ENCODE measurements at regions not wholly inside any gene's neighbourhood (a gene's known extent, or its start where the extent isn't known, plus 50 kb on each side); places are given as distances from the start of the nearest gene placed in this dataset.

GRCh38 chr2:445896-446295, 158.0 kb upstream of the ALKAL2 start:
- H3K27ac ChIP-seq (ENCODE audit: low read depth, low read length): no peak overlapping the region
- H3K36me3 ChIP-seq (ENCODE audit: control insufficient read depth, insufficient read depth, low read length): no peaks in the 10 kb centered on the region
- H3K4me3 ChIP-seq (ENCODE audit: low read length): no peak overlapping the region
- H3K9me3 ChIP-seq (ENCODE audit: control insufficient read depth, low read length): no peaks in the 10 kb centered on the region
- no peaks in the 10 kb centered on the region for H3K9me3 Mint-ChIP-seq
- DNase-seq: no peak
- no peak for TF ChIP-seq CTCF (conservative IDR thresholded peaks at IDR 0.05)
- H3K27me3 Mint-ChIP-seq (ENCODE audit: insufficient read depth): peaks cover 3% of the 10 kb centered on the region
- peaks cover 14% of the 10 kb centered on the region for H3K4me1 Mint-ChIP-seq
- H3K4me1 ChIP-seq (ENCODE audit: control insufficient read depth, insufficient read depth, low read length): peaks cover 3% of the 10 kb centered on the region
- H3K4me3 Mint-ChIP-seq: no peak overlapping the region
- H3K27me3 ChIP-seq (ENCODE audit: control insufficient read depth, insufficient read depth, low read length, poor library complexity, severe bottlenecking): no peaks in the 10 kb centered on the region
- H3K27ac Mint-ChIP-seq: no peak overlapping the region
- no peak overlapping the region for H3K9ac ChIP-seq (ENCODE audit: extremely low read depth, low read length, poor library complexity, severe bottlenecking)
- 69 to 95% methylated on average over 3 to 6 of the region's 6 CpGs for WGBS, 2 experiments (ENCODE audit: insufficient coverage in 1 of 2, insufficient read length in 1 of 2)
- no peaks in the 10 kb centered on the region for H3K36me3 Mint-ChIP-seq (ENCODE audit: low read depth)

DNA sequence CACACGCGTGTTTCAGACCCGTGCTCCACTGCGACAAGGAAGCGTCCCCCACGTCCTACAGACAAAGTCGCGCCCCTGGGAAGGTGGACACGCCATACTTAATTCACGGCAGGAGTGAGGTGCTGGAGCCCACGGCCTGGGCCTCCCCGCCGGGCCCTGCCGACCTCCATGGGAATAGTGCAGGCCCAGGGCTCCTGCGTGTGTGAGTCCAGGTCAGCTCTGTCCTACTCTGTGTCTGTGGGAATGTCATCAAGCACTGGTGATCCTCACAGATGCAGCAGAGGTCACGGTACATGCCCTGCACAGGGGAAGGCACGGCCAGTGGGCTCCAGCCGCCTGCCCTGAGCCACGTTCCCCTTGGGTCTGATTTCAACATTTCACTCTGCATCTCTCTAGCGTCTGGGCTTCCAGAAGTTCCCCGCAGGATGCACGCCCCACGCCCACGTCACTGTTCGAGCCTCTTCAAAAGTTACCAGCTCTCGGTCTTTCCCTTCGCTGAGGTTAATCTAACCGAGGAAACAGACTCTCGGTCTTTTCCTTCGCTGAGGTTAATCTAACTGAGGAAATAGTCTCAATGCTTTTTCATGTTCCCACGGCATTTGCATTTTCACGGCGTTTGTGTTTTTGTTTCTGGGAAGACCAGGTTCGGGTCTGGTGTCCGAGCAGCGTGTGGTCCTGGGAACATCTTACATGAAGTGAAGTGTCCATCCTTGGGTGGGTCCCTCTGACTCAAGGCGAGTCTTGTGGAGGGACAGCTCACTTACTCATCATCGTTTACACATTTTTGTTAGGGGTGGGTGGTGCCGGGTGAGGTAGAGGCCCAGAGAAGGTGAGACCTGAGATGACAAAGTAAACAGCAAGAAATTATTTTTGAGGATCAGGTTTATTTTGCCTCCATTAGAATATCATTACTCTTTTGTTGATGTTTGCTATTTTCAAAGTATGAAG, 157.3 kb upstream of the ALKAL2 start:
- Histone ChIP-seq H3K27me3 (ENCODE audit: control insufficient read depth, insufficient read depth, low read length, poor library complexity, severe bottlenecking) (no peaks in the 10 kb centered on the region), H3K9me3 (ENCODE audit: control insufficient read depth, low read length) (no peaks in the 10 kb centered on the region), H3K9ac (ENCODE audit: extremely low read depth, low read length, poor library complexity, severe bottlenecking) (no peak overlapping the region), H3K36me3 (ENCODE audit: control insufficient read depth, insufficient read depth, low read length) (no peaks in the 10 kb centered on the region), H3K27ac (ENCODE audit: low read depth, low read length) (no peak overlapping the region), H3K4me1 (ENCODE audit: control insufficient read depth, insufficient read depth, low read length) (peaks cover 3% of the 10 kb centered on the region), H3K4me3 (ENCODE audit: low read length) (no peak overlapping the region)
- no peak overlapping the region for H3K4me3 Mint-ChIP-seq
- H3K4me1 Mint-ChIP-seq: peaks cover 14% of the 10 kb centered on the region
- no peak for DNase-seq
- 93 to 94% methylated on average over 36 to 39 of the region's 39 CpGs for WGBS, 2 experiments (ENCODE audit: insufficient coverage in 1 of 2, insufficient read length in 1 of 2)
- no peak for TF ChIP-seq CTCF (conservative IDR thresholded peaks at IDR 0.05)
- no peaks in the 10 kb centered on the region for H3K9me3 Mint-ChIP-seq
- peaks cover 3% of the 10 kb centered on the region for H3K27me3 Mint-ChIP-seq (ENCODE audit: insufficient read depth)
- H3K36me3 Mint-ChIP-seq (ENCODE audit: low read depth): no peaks in the 10 kb centered on the region
- H3K27ac Mint-ChIP-seq: no peak overlapping the region

DNA sequence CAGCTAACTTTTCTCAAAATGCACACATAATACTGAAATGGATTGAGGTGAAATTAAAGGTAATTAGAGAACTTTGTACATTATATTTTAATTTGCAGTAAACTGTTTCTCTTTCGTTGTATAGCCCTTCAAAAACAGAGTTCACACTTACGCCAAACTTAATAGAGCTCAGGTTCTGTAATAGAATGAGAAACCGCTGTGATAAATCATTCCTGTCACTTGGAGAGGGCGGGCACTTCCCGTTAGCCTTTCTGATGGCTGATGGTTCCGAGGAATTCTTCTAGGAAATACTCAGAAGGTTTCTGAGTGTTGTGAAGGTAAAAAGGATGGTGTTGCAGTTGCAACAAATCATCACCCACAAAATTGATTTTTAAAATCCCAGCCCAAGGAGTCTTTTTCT, 155.8 kb upstream of the ALKAL2 start:
- TF ChIP-seq CTCF (conservative IDR thresholded peaks at IDR 0.05): no peak
- WGBS, 2 experiments (ENCODE audit: insufficient coverage in 1 of 2, insufficient read length in 1 of 2): 88 to 94% methylated on average over 3 to 6 of the region's 6 CpGs
- peaks cover 3% of the 10 kb centered on the region for H3K27me3 Mint-ChIP-seq (ENCODE audit: insufficient read depth)
- Histone ChIP-seq H3K9me3 (ENCODE audit: control insufficient read depth, low read length) (no peaks in the 10 kb centered on the region), H3K4me1 (ENCODE audit: control insufficient read depth, insufficient read depth, low read length) (peaks cover 3% of the 10 kb centered on the region), H3K27me3 (ENCODE audit: control insufficient read depth, insufficient read depth, low read length, poor library complexity, severe bottlenecking) (no peaks in the 10 kb centered on the region), H3K27ac (ENCODE audit: low read depth, low read length) (no peak overlapping the region), H3K4me3 (ENCODE audit: low read length) (no peak overlapping the region), H3K9ac (ENCODE audit: extremely low read depth, low read length, poor library complexity, severe bottlenecking) (no peak overlapping the region), H3K36me3 (ENCODE audit: control insufficient read depth, insufficient read depth, low read length) (no peaks in the 10 kb centered on the region)
- no peak overlapping the region for H3K27ac Mint-ChIP-seq
- H3K36me3 Mint-ChIP-seq (ENCODE audit: low read depth): no peaks in the 10 kb centered on the region
- no peaks in the 10 kb centered on the region for H3K9me3 Mint-ChIP-seq
- H3K4me3 Mint-ChIP-seq: no peak overlapping the region
- DNase-seq: no peak
- peaks cover 14% of the 10 kb centered on the region for H3K4me1 Mint-ChIP-seq
